HL-60 (cell line): ENCODE measurements at regions not wholly inside any gene's neighbourhood (a gene's known extent, or its start where the extent isn't known, plus 50 kb on each side); places are given as distances from the start of the nearest gene placed in this dataset.

Source experiments
- DNase-seq, 2 experiments: peaks; one replicate each; pipeline ENCODE4 v3.0.0-alpha.2; 2010 to 2020; ENCODE audit warnings: low read depth in 1 of 2, low spot score in 1 of 2
- H3K27ac ChIP-seq: fragments of 250-450 bp; sonication (Bioruptor Pico); replicated peaks from 2 replicates; pipeline ENCODE4 v1.5.1; 2020; ENCODE audit warnings: mild to moderate bottlenecking, moderate library complexity
- H3K27me3 ChIP-seq: fragments of 250-450 bp; sonication (Bioruptor Pico); 2 replicates; pipeline ENCODE4 v1.5.1; 2021; ENCODE audit warnings: mild to moderate bottlenecking, moderate library complexity; ENCODE audit not compliant: insufficient read depth, poor library complexity, severe bottlenecking
- H3K4me3 ChIP-seq: replicated peaks from 2 replicates; pipeline ENCODE4 v1.5.1; 2011; ENCODE audit warnings: mild to moderate bottlenecking, control low read depth, low read length; ENCODE audit not compliant: insufficient read depth
- CTCF ChIP-seq: IDR thresholded peaks from one replicate; pipeline ENCODE4 v1.5.1; 2011; ENCODE audit warnings: low read length, control low read depth, inconsistent platforms; ENCODE audit not compliant: insufficient read depth
- GABPA ChIP-seq: IDR thresholded peaks from 2 replicates; pipeline ENCODE4 v1.6.1; 2012; ENCODE audit warnings: low read depth
- POLR2AphosphoS5 ChIP-seq: IDR thresholded peaks from 2 replicates; pipeline ENCODE4 v1.6.1; 2012; ENCODE audit warnings: low read depth
- REST ChIP-seq: IDR thresholded peaks from 2 replicates; pipeline ENCODE4 v1.6.1; 2012; ENCODE audit warnings: low read depth; ENCODE audit not compliant: insufficient replicate concordance
- SPI1 ChIP-seq: IDR thresholded peaks from 2 replicates; pipeline ENCODE4 v1.6.1; 2012; ENCODE audit warnings: low read depth, mild to moderate bottlenecking, borderline replicate concordance

GRCh38 chr5:68367287-68367686, 151.7 kb downstream of the PIK3R1 start:
- no peak overlapping the region for H3K4me3 ChIP-seq
- TF ChIP-seq POLR2AphosphoS5 = no peak
- TF ChIP-seq REST = no peak
- no peak for DNase-seq
- no peak overlapping the region for H3K27ac ChIP-seq
- no peaks in the 10 kb centered on the region for H3K27me3 ChIP-seq

- TF ChIP-seq REST (no peak), POLR2AphosphoS5 (no peak), CTCF (no peak), SPI1 (no peak), GABPA (no peak)
- H3K4me3 ChIP-seq = no peak overlapping the region
- no peak for DNase-seq
- H3K27me3 ChIP-seq = no peaks in the 10 kb centered on the region
- no peak overlapping the region for H3K27ac ChIP-seq
Observed at GRCh38 chr5:68367717-68368116, 152.2 kb downstream of the PIK3R1 start.

GRCh38 chr5:68368311-68369022, 152.9 kb downstream of the PIK3R1 start:
- no peak for TF ChIP-seq CTCF
- TF ChIP-seq SPI1 = no peak
- no peak for TF ChIP-seq GABPA
- TF ChIP-seq REST = no peak
- TF ChIP-seq POLR2AphosphoS5 = no peak
- DNase-seq = no peak
- Histone ChIP-seq H3K27ac (no peak overlapping the region), H3K27me3 (no peaks in the 10 kb centered on the region), H3K4me3 (no peak overlapping the region)
